CD8-positive, alpha-beta memory T cell (primary cell): ENCODE measurements at regions not wholly inside any gene's neighbourhood (a gene's known extent, or its start where the extent isn't known, plus 50 kb on each side); places are given as distances from the start of the nearest gene placed in this dataset.

Experiments used
- CTCF ChIA-PET: fragments of 350-600 bp; sonication (Branson Sonifier 250); formaldehyde crosslinking; loops from one replicate; lab custom pipeline; 2021; ENCODE audit warnings: antibody characterized with exemption; lab: Charles Lee
- POLR2A ChIA-PET: fragments of 350-600 bp; sonication (Branson Sonifier 250); formaldehyde crosslinking; loops from one replicate; lab custom pipeline; 2021; ENCODE audit warnings: antibody characterized with exemption; lab: Charles Lee
- DNase-seq, 5 donors: peaks; one replicate each; pipeline versions ENCODE4 v3.0.0 to v3.0.0-alpha.2; 2020 to 2022; ENCODE audit warnings: mixed read lengths in 1 of 5
- H3K27ac ChIP-seq: one replicate; pipeline ENCODE4 v1.7.0; 2013; ENCODE audit warnings: low read depth, mild to moderate bottlenecking, low read length, moderate library complexity
- H3K27me3 ChIP-seq: 2 replicates; pipeline ENCODE4 v1.7.0; 2013; ENCODE audit warnings: low read length, mild to moderate bottlenecking; ENCODE audit not compliant: insufficient read depth, poor library complexity, severe bottlenecking
- H3K36me3 ChIP-seq: 2 replicates; pipeline ENCODE4 v1.7.0; 2013; ENCODE audit warnings: mild to moderate bottlenecking, low read length, moderate library complexity; ENCODE audit not compliant: insufficient read depth
- H3K4me1 ChIP-seq: 2 replicates; pipeline ENCODE4 v1.7.0; 2013; ENCODE audit warnings: mild to moderate bottlenecking, low read length, moderate library complexity; ENCODE audit not compliant: insufficient read depth
- H3K4me3 ChIP-seq: 2 replicates; pipeline ENCODE4 v1.7.0; 2013; ENCODE audit warnings: mild to moderate bottlenecking, low read length
- H3K9me3 ChIP-seq: 2 replicates; pipeline ENCODE4 v1.7.0; 2013; ENCODE audit warnings: mild to moderate bottlenecking, low read length
- H3K27ac Mint-ChIP-seq, 8 donors: one replicate each; pipeline ENCODE4 v1.8.0; 2020 to 2021; ENCODE audit warnings: mixed read lengths in 8 of 8, mild to moderate bottlenecking in 6 of 8, inconsistent platforms in 3 of 8, moderate library complexity in 3 of 8
- H3K27me3 Mint-ChIP-seq, 2 donors: one replicate each; pipeline ENCODE4 v1.8.0; 2020 to 2021; ENCODE audit warnings: mixed read lengths in 2 of 2, mild to moderate bottlenecking in 1 of 2, moderate library complexity in 1 of 2
- H3K36me3 Mint-ChIP-seq, 3 donors: one replicate each; pipeline ENCODE4 v1.8.0; 2020 to 2021; ENCODE audit warnings: mixed read lengths in 3 of 3, inconsistent platforms in 1 of 3, mild to moderate bottlenecking in 1 of 3
- H3K4me1 Mint-ChIP-seq, 3 donors: one replicate each; pipeline ENCODE4 v1.8.0; 2020 to 2021; ENCODE audit warnings: mixed read lengths in 3 of 3, inconsistent platforms in 1 of 3, mild to moderate bottlenecking in 1 of 3
- H3K4me3 Mint-ChIP-seq, 7 donors: one replicate each; pipeline ENCODE4 v1.8.0; 2020 to 2021; ENCODE audit warnings: mixed read lengths in 7 of 7, mild to moderate bottlenecking in 6 of 7, moderate library complexity in 4 of 7, inconsistent platforms in 2 of 7
- H3K9me3 Mint-ChIP-seq, 5 donors: one replicate each; pipeline ENCODE4 v1.8.0; 2020 to 2022; ENCODE audit warnings: mixed read lengths in 5 of 5, mild to moderate bottlenecking in 3 of 5, moderate library complexity in 2 of 5, inconsistent platforms in 1 of 5

DNA sequence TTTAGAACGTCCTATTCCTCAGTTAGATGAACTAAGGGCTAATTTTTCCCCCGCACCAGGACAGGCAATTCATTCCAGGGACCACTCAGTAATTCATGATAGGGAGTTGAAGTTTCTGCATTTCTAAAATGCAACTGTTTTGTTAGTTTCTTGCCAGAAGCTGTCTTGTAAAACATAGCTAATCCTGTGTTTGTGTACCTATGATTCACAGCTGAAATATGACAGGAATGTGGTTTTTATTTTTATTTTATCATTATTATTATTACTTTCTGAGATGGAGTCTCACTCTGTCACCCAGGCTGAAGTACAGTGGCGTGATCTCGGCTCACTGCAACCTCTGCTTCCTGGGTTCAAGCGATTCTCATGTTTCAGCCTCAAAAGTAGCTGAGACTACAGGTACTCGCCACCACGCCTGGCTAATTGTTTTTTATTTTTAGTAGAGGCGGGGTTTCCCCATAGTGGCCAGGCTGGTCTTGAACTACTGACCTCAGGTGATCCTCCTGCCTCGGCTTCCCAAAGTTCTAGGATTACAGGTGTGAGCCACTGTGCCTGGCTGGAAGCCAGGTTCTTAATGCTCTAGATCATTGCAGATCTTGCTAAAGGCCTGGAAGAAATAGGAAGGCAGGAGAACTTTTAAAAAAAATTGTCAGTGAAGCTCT, 154.8 kb upstream of the FHL2 start:
- H3K36me3 Mint-ChIP-seq = peaks cover 0 to 1% (median 0%) of the 10 kb centered on the region in 3 donors
- POLR2A ChIA-PET = no interaction called here
- Histone ChIP-seq H3K4me1 (no peaks in the 10 kb centered on the region), H3K9me3 (no peaks in the 10 kb centered on the region), H3K27ac (no peak overlapping the region), H3K27me3 (peaks cover 5% of the 10 kb centered on the region), H3K36me3 (no peaks in the 10 kb centered on the region), H3K4me3 (no peak overlapping the region)
- no peak for DNase-seq
- H3K4me1 Mint-ChIP-seq = no peaks in the 10 kb centered on the region
- no peak overlapping the region for H3K4me3 Mint-ChIP-seq
- no peak overlapping the region for H3K27ac Mint-ChIP-seq
- H3K9me3 Mint-ChIP-seq = no peaks in the 10 kb centered on the region
- H3K27me3 Mint-ChIP-seq = peaks cover 7 to 53% of the 10 kb centered on the region in 2 donors
- CTCF ChIA-PET = no interaction called here

DNA sequence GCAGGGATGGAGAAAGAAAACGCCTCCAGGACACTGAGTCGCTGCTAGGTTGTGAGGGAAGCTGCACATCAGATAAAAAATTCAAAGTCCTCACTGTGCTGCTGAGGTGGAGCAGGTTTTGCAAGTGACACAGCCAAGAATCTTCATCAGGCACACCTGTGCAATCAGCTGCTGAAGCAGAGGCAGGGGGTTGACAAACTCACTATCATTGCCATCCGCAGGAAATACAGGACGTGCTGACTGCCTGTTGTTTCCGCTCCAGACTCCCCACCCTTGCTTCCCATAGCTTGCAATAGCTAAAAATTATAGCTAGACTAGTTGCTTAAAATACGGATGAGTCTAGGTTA, 147.8 kb upstream of the FHL2 start:
- DNase-seq = peak in 1 of 5 donors; percentile 11
- no peak overlapping the region for H3K27ac ChIP-seq

GRCh38 chr2:105545730-105546627, 147.1 kb upstream of the FHL2 start:
- Mint-ChIP-seq H3K9me3 (no peaks in the 10 kb centered on the region), H3K36me3 (no peaks in the 10 kb centered on the region)

More for the DNA sequence above, 147.8 kb upstream of the FHL2 start:
- no peak overlapping the region for H3K4me3 Mint-ChIP-seq
- no peak overlapping the region for H3K4me3 ChIP-seq
- no peaks in the 10 kb centered on the region for H3K9me3 ChIP-seq
- H3K27me3 ChIP-seq = no peaks in the 10 kb centered on the region
- H3K4me1 ChIP-seq = peaks cover 9% of the 10 kb centered on the region
- H3K4me1 Mint-ChIP-seq = peaks cover 6 to 11% (median 7%) of the 10 kb centered on the region in 3 donors
- no peaks in the 10 kb centered on the region for H3K9me3 Mint-ChIP-seq
- ChIA-PET CTCF (interaction anchor here (1.0 to 1.5 kb wide), 3 partner anchors 8 to 202 kb away, joined by 3 to 4 read pairs (median 4); no protein-coding TSS in a partner anchor), POLR2A (no interaction called here)
- peaks cover 4 to 24% of the 10 kb centered on the region in 2 donors for H3K27me3 Mint-ChIP-seq
- no peaks in the 10 kb centered on the region for H3K36me3 Mint-ChIP-seq
- H3K36me3 ChIP-seq = no peaks in the 10 kb centered on the region
- no peak overlapping the region for H3K27ac Mint-ChIP-seq

DNA sequence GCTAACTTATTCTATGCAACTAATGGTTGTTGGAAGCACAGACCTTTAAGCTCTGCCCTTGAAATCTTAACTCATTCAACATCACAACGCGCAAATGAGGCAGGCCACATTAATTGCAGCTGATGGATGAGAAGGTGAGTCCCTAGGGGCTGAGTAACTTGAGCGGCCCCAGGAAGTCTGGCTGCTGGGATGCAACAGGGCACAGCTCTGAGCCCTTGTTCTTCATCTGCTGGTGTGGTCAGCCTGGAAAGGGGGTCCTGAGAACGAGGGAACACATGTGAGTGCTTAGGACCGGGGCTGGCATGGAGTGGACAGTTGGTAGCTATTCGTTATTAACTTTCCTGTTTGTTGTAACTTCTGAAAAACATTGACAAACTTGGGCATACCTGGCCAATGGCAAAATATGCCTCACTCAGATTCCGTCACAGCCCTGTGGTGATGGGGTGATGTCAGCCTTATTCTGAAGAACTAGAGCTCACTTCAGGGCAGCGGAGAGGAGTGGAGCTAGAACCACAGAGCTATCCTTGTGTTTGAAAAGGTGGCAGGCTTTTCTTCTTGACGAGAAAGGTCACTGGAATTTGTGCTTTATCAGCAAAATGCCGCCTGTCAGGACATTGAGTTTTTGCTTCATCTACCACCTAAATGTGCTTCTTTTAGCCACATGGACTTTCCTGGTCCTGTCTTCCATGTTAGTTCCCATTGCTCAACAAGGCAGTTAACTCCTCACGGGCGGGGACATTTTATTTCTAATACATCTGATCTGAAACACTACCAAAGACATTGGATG, 145.9 kb upstream of the FHL2 start:
- Histone ChIP-seq H3K9me3 (no peaks in the 10 kb centered on the region), H3K27me3 (no peaks in the 10 kb centered on the region), H3K27ac (no peak overlapping the region), H3K4me3 (no peak overlapping the region), H3K4me1 (peaks cover 9% of the 10 kb centered on the region), H3K36me3 (no peaks in the 10 kb centered on the region)
- Mint-ChIP-seq H3K4me3 (no peak overlapping the region), H3K9me3 (no peaks in the 10 kb centered on the region), H3K4me1 (peaks cover 6 to 15% (median 7%) of the 10 kb centered on the region in 3 donors), H3K36me3 (no peaks in the 10 kb centered on the region), H3K27me3 (peaks cover 4 to 22% of the 10 kb centered on the region in 2 donors), H3K27ac (no peak overlapping the region)
- CTCF ChIA-PET = interaction anchor here (1.1 to 2.1 kb wide), 3 partner anchors 17 to 181 kb away, joined by 4 to 6 read pairs (median 4); no protein-coding TSS in a partner anchor
- no peak for DNase-seq
- POLR2A ChIA-PET = no interaction called here

More at GRCh38 chr2:105545730-105546627, 147.1 kb upstream of the FHL2 start:
- CTCF ChIA-PET = interaction anchor here (1.1 to 1.5 kb wide), 2 partner anchors 8 to 11 kb away, joined by 3 to 4 read pairs; no protein-coding TSS in a partner anchor
- no peaks in the 10 kb centered on the region for H3K9me3 ChIP-seq
- H3K27ac ChIP-seq = no peak overlapping the region
- no peak overlapping the region for H3K4me3 ChIP-seq
- peaks cover 9% of the 10 kb centered on the region for H3K4me1 ChIP-seq
- no peaks in the 10 kb centered on the region for H3K36me3 ChIP-seq
- peaks cover 4 to 24% of the 10 kb centered on the region in 2 donors for H3K27me3 Mint-ChIP-seq
- DNase-seq = peak; percentile 37 to 71 (median 51)
- H3K27ac Mint-ChIP-seq = peak overlapping the region in 1 of 8 donors; percentile 0
- no peaks in the 10 kb centered on the region for H3K27me3 ChIP-seq
- no peak overlapping the region for H3K4me3 Mint-ChIP-seq
- H3K4me1 Mint-ChIP-seq = peaks cover 6 to 12% (median 7%) of the 10 kb centered on the region in 3 donors
- POLR2A ChIA-PET = no interaction called here

DNA sequence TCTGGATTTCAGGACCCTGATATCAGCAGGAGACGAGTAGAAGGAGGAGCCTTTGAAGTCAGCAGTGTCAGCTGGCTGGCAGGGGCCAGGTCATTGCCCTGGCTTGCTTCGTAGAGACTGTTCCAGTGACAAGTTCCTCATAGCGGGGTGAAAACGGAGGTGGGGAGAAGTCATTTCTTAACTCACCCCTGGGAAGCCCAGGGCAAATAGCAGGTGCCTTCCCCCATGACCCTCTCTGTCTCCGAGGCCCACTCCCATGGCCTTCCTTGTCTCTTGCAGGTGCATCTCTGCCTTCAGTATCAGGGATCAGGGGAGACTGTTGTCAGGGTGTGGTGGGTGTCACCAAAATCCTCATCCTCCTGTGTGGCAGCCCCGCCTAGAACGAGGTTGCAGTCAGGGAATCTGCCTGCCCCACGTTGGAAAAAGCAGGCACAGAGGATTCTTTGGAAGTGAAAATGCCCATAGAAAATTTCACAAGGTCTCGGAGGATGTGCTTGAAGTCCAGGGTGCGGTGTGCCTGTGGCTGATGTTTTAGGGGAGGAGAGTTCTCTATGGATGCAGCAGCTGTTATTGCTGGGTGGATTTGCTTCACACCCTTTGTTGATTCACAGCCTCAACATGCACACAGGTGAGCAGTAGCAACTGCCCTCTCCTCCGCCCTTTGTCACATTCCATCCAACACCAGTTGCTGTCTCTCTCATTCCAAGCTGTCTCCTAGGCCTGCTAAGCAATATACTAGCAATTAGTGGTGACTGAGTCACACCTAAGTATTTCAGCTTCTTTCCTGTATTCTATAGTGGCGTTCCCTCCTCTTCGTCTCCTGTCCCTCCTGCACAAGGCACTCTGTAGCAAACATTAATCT, 142.6 kb upstream of the FHL2 start:
- peaks cover 4 to 10% (median 6%) of the 10 kb centered on the region in 3 donors for H3K4me1 Mint-ChIP-seq
- CTCF ChIA-PET = no interaction called here
- Histone ChIP-seq H3K4me1 (peaks cover 4% of the 10 kb centered on the region), H3K27ac (no peak overlapping the region), H3K36me3 (no peaks in the 10 kb centered on the region), H3K4me3 (no peak overlapping the region), H3K9me3 (no peaks in the 10 kb centered on the region), H3K27me3 (no peaks in the 10 kb centered on the region)
- no peak overlapping the region for H3K4me3 Mint-ChIP-seq
- no peak for DNase-seq
- POLR2A ChIA-PET = no interaction called here
- H3K9me3 Mint-ChIP-seq = no peaks in the 10 kb centered on the region
- H3K27me3 Mint-ChIP-seq = peaks cover 10 to 24% of the 10 kb centered on the region in 2 donors
- no peak overlapping the region for H3K27ac Mint-ChIP-seq
- H3K36me3 Mint-ChIP-seq = no peaks in the 10 kb centered on the region

DNA sequence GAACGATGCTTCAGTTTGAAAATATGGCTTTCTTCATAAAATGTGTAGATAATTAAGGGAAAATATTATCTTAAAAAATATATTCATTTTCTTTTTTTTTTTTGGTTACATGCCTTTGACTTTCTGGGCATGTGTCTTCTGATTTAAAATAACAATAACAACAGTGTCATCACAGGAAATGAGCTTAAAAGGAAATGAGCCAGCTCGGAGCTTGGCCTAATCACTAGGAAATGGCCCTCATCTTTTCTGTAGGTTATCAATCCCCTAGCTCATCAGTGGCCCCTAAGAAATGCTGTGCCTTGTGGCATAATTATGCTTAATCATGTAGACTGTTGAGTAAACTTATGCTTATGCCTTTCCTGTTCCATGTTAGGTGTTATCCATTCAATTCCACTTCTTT, 141.8 kb upstream of the FHL2 start:
- H3K4me1 ChIP-seq = no peaks in the 10 kb centered on the region
- peaks cover 1 to 5% (median 2%) of the 10 kb centered on the region in 3 donors for H3K4me1 Mint-ChIP-seq
- no peaks in the 10 kb centered on the region for H3K36me3 Mint-ChIP-seq
- H3K27me3 Mint-ChIP-seq = peaks cover 12 to 26% of the 10 kb centered on the region in 2 donors
- ChIA-PET CTCF (no interaction called here), POLR2A (no interaction called here)
- H3K27me3 ChIP-seq = no peaks in the 10 kb centered on the region
- no peak for DNase-seq
- H3K9me3 Mint-ChIP-seq = no peaks in the 10 kb centered on the region
- no peaks in the 10 kb centered on the region for H3K36me3 ChIP-seq
- no peak overlapping the region for H3K27ac ChIP-seq
- no peak overlapping the region for H3K4me3 ChIP-seq
- no peak overlapping the region for H3K27ac Mint-ChIP-seq
- H3K4me3 Mint-ChIP-seq = no peak overlapping the region
- no peaks in the 10 kb centered on the region for H3K9me3 ChIP-seq

DNA sequence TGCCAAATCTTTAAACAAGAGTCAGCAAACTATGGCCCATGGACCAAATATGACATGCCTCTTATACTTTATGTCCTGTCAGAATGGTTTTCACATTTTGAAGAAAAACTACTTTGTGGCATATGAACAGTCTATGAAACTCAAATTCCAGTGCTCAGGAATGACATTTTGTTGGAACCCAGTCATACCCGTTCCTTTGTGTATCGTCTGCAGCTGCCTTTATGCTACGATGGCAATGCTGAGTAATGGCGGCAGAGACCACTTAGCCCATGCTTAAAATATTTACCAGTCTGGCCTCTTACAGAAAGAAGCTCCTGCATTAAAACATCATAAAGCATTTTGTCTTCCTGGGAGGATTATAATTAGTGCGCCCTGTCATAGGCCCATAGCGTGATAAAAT, 140.5 kb upstream of the FHL2 start:
- CTCF ChIA-PET = interaction anchor here (1.1 to 1.3 kb wide), 2 partner anchors 12 to 18 kb away, joined by 3 to 4 read pairs; no protein-coding TSS in a partner anchor
- peak overlapping the region in 1 of 8 donors; percentile 57 for H3K27ac Mint-ChIP-seq
- DNase-seq = no peak
- H3K4me1 Mint-ChIP-seq = peaks cover 0 to 4% (median 0%) of the 10 kb centered on the region in 3 donors
- H3K9me3 ChIP-seq = no peaks in the 10 kb centered on the region
- no peaks in the 10 kb centered on the region for H3K36me3 Mint-ChIP-seq
- H3K4me1 ChIP-seq = no peaks in the 10 kb centered on the region
- no peaks in the 10 kb centered on the region for H3K36me3 ChIP-seq
- H3K27me3 Mint-ChIP-seq = peaks cover 11 to 28% of the 10 kb centered on the region in 2 donors
- H3K4me3 Mint-ChIP-seq = no peak overlapping the region
- no peaks in the 10 kb centered on the region for H3K27me3 ChIP-seq
- H3K4me3 ChIP-seq = no peak overlapping the region
- POLR2A ChIA-PET = no interaction called here
- H3K9me3 Mint-ChIP-seq = no peaks in the 10 kb centered on the region
- no peak overlapping the region for H3K27ac ChIP-seq
